ENCODE measurements at regions not wholly inside any gene's neighbourhood (a gene's known extent, or its start where the extent isn't known, plus 50 kb on each side); places are given as distances from the start of the nearest gene placed in this dataset.
A peak's percentile ranks its signal among the peaks of the same experiment; 100 is the strongest.

DNA sequence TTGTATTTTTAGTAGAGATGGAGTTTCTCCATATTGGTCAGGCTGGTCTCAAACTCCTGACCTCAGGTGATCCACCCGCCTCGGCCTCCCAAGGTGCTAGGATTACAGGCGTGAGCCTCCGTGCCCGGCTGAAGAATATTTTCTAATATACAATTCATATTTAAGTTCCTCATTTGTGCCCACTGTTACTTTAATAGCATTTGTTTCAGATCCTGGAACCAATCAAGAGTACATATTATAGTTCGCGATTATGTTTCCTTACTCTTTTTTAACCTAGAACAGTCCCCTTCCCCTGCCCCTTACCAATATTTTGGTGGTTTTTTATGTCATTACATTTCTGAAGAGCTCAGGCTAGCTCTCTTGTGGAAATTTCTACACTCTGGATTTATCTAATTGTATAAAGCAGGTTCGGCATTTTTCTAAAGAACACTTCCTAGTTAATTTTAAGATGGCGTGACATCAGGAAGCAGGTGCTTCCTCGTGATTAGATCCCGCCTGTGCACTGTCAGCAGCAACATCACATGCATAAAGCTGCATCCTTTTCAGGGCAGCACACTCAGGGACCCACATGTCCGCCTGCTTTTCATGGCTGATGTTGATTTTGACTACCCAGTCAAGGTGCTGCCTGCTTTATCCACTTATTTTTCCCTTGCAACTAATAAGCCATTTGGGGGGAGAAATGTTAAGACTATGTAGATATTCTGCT lies 88.7 kb upstream of the EPHB3 start:
- Histone ChIP-seq H3K36me3 (no peaks in the 10 kb centered on the region), H3K4me1 (no peaks in the 10 kb centered on the region), H3K27ac (peak overlapping the region in 2 of 3 donors; percentile 4 to 20), H3K9me3 (no peaks in the 10 kb centered on the region), H3K4me3 (replicated peaks in 1 of 3) (no peak overlapping the region), H3K27me3 (no peaks in the 10 kb centered on the region)
- peak; percentile 33 to 37 for DNase-seq
- 70 to 82% methylated on average over 12 of the region's 12 CpGs for WGBS, 2 donors
- intact Hi-C loops (cut with DNase I), result no loop called here
- TF ChIP-seq POLR2A (IDR thresholded peaks at IDR 0.05) (no peak), CTCF (IDR thresholded peaks at IDR 0.05) (no peak)

GRCh38 chr3:184474897-184475296 lies 86.7 kb upstream of the EPHB3 start:
- Histone ChIP-seq H3K27ac (no peak overlapping the region), H3K9me3 (no peaks in the 10 kb centered on the region), H3K4me3 (replicated peaks in 1 of 3) (no peak overlapping the region), H3K27me3 (no peaks in the 10 kb centered on the region), H3K4me1 (no peaks in the 10 kb centered on the region), H3K36me3 (no peaks in the 10 kb centered on the region)
- no peak for DNase-seq
- intact Hi-C loops (cut with DNase I), result no loop called here
- 80 to 86% methylated on average over 8 of the region's 8 CpGs for WGBS, 2 donors
- TF ChIP-seq POLR2A (IDR thresholded peaks at IDR 0.05) (no peak), CTCF (IDR thresholded peaks at IDR 0.05) (no peak)

- WGBS, 2 donors, result 82 to 94% methylated on average over 1 of the region's 1 CpG
- intact Hi-C loops (cut with DNase I), result no loop called here
- TF ChIP-seq CTCF (IDR thresholded peaks at IDR 0.05) (no peak), POLR2A (IDR thresholded peaks at IDR 0.05) (no peak)
- Histone ChIP-seq H3K27me3 (no peaks in the 10 kb centered on the region), H3K4me3 (replicated peaks in 1 of 3) (no peak overlapping the region), H3K27ac (no peak overlapping the region), H3K9me3 (no peaks in the 10 kb centered on the region), H3K4me1 (no peaks in the 10 kb centered on the region), H3K36me3 (no peaks in the 10 kb centered on the region)
- no peak for DNase-seq
Observed at GRCh38 chr3:184477940-184478339, 83.6 kb upstream of the EPHB3 start.

DNA sequence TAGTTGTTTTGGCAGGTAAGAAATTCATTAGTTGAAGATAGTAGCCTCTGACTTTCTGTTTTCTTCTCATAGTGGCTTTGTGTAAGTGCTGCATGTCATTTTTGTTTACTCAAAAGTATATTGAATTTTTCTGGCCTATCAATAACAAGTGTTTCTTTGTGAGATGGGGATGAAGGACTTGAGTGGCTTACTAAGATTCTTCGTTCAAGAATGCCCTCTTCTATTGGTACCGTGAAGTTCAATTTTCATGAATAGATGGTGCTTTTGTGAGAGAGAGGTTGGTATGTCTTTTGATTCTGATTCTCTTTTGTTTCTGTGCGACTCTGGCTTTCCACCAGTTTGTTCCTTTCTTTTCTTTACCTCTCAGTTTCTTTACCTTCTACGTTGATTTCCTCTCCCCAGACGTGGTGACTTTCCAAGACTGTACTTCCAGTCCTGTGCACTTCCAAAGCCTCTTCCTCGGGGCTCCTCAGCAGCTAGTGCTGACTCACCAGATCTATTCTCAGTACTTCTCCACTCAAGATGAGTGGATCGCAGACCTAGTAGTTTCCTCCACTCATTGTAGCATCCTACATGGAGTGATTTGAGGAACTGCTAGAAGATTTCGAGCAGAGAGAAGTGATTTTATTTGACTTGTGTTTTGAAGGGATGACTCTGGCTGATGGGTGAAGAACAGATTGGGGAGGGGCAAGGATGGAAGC lies 82.0 kb upstream of the EPHB3 start:
- 66 to 68% methylated on average over 8 of the region's 8 CpGs for WGBS, 2 donors
- no peak for TF ChIP-seq CTCF (IDR thresholded peaks at IDR 0.05)
- TF ChIP-seq POLR2A (IDR thresholded peaks at IDR 0.05), result no peak
- Histone ChIP-seq H3K27me3 (no peaks in the 10 kb centered on the region), H3K9me3 (no peaks in the 10 kb centered on the region), H3K27ac (no peak overlapping the region), H3K4me3 (replicated peaks in 1 of 3) (no peak overlapping the region), H3K4me1 (no peaks in the 10 kb centered on the region), H3K36me3 (no peaks in the 10 kb centered on the region)
- no peak for DNase-seq
- intact Hi-C loops (cut with DNase I), result no loop called here

- intact Hi-C loops (cut with DNase I), result no loop called here
- Histone ChIP-seq H3K27ac (no peak overlapping the region), H3K9me3 (no peaks in the 10 kb centered on the region), H3K36me3 (no peaks in the 10 kb centered on the region), H3K4me1 (no peaks in the 10 kb centered on the region), H3K27me3 (no peaks in the 10 kb centered on the region), H3K4me3 (replicated peaks in 1 of 3) (no peak overlapping the region)
- TF ChIP-seq CTCF (IDR thresholded peaks at IDR 0.05), result no peak
- no peak for TF ChIP-seq POLR2A (IDR thresholded peaks at IDR 0.05)
- 83 to 94% methylated on average over 2 of the region's 2 CpGs for WGBS, 2 donors
- no peak for DNase-seq
Observed at GRCh38 chr3:184480831-184481230, 80.8 kb upstream of the EPHB3 start.

Data from thyroid gland (tissue), 4 donors.